ENCODE measurements at regions not wholly inside any gene's neighbourhood (a gene's known extent, or its start where the extent isn't known, plus 50 kb on each side); places are given as distances from the start of the nearest gene placed in this dataset.

- DNase-seq (ENCODE audit: low read depth): no peak
These were observed 57.8 kb downstream of the SPATA19 start for GRCh38 chr11:133787379-133788141.

- DNase-seq (ENCODE audit: low read depth): no peak
These were observed 59.4 kb downstream of the SPATA19 start for GRCh38 chr11:133785795-133786340.

- DNase-seq (ENCODE audit: low read depth): no peak
These were observed 61.0 kb downstream of the SPATA19 start for GRCh38 chr11:133784359-133784758.

- DNase-seq (ENCODE audit: low read depth): no peak
These were observed 63.1 kb downstream of the SPATA19 start for GRCh38 chr11:133782116-133782725.

GRCh38 chr11:133778161-133778560, 67.2 kb downstream of the SPATA19 start:
- DNase-seq (ENCODE audit: low read depth): no peak

- no peak for DNase-seq (ENCODE audit: low read depth)
These were observed 68.5 kb downstream of the SPATA19 start for GRCh38 chr11:133776671-133777367.

GRCh38 chr11:133762538-133762937, 82.8 kb downstream of the SPATA19 start:
- DNase-seq (ENCODE audit: low read depth): no peak

GRCh38 chr11:133753150-133753549, 92.2 kb downstream of the SPATA19 start:
- no peak for DNase-seq (ENCODE audit: low read depth)

GRCh38 chr11:133749841-133750240, 95.5 kb downstream of the SPATA19 start:
- no peak for DNase-seq (ENCODE audit: low read depth)

- peak; percentile 3 for DNase-seq (ENCODE audit: low read depth)
These were observed 97.9 kb downstream of the SPATA19 start for GRCh38 chr11:133747409-133747808.

- peak; percentile 61 for DNase-seq (ENCODE audit: low read depth)
These were observed 98.5 kb downstream of the SPATA19 start for GRCh38 chr11:133746663-133747306.

- no peak for DNase-seq (ENCODE audit: low read depth)
These were observed 99.5 kb downstream of the SPATA19 start for GRCh38 chr11:133745791-133746190.

GRCh38 chr11:133742353-133742752, 103.0 kb downstream of the SPATA19 start:
- no peak for DNase-seq (ENCODE audit: low read depth)

GRCh38 chr11:133740963-133741362, 104.3 kb downstream of the SPATA19 start:
- no peak for DNase-seq (ENCODE audit: low read depth)

GRCh38 chr11:133739481-133739880, 105.8 kb downstream of the SPATA19 start:
- no peak for DNase-seq (ENCODE audit: low read depth)

GRCh38 chr11:133738624-133739023, 106.7 kb downstream of the SPATA19 start:
- no peak for DNase-seq (ENCODE audit: low read depth)

GRCh38 chr11:133733631-133734030, 111.7 kb downstream of the SPATA19 start:
- no peak for DNase-seq (ENCODE audit: low read depth)

- DNase-seq (ENCODE audit: low read depth): no peak
These were observed 113.1 kb downstream of the SPATA19 start for GRCh38 chr11:133732109-133732674.

- no peak for DNase-seq (ENCODE audit: low read depth)
These were observed 117.5 kb downstream of the SPATA19 start for GRCh38 chr11:133727774-133728173.

GRCh38 chr11:133726542-133726941, 118.8 kb downstream of the SPATA19 start:
- no peak for DNase-seq (ENCODE audit: low read depth)

- DNase-seq (ENCODE audit: low read depth): no peak
These were observed 121.2 kb downstream of the SPATA19 start for GRCh38 chr11:133724116-133724515.

- DNase-seq (ENCODE audit: low read depth): no peak
These were observed 122.3 kb downstream of the SPATA19 start for GRCh38 chr11:133723056-133723455.
